ENCODE measurements at regions not wholly inside any gene's neighbourhood (a gene's known extent, or its start where the extent isn't known, plus 50 kb on each side); places are given as distances from the start of the nearest gene placed in this dataset.

DNA sequence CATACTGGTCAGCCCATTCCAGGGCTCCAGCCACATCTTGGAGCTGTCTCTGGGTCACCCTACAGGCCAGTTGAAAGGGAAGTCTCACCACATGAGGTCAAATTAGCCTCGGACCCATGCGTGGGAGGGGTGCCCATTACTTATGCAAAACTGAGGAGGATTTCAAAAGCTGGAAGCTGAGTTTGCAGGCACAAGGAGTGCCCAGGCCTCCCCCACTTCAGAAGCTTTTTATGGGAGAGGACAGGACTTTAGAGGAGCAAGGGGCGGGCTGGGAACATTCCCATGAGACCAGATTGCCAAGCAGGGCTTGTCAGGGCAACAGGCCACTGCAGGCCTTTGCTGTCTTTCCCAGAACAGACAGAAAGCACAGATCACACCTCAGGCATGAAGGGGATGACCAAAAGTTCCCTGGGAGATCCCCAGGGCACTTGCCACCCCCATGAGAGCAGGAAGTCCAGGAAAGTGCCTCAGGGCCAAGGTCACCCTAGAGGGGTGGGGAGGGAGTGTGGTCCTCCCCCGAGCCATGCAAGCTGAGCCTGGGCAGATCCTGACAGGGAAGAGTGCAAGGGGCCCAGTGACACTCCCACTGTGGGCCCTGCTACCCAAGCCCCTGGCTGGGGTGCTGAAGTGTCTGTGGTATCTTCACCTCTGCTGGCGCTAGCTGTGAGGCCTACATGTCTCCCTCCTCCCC is 267.7 kb downstream of the BCL11A start:
- TF ChIP-seq POLR2AphosphoS5 (IDR thresholded peaks at IDR 0.05; ENCODE audit: low read depth, low read length) = no peak
- TF ChIP-seq CTCF (IDR thresholded peaks at IDR 0.05) = no peak
- TF ChIP-seq SIN3A (IDR thresholded peaks at IDR 0.05; ENCODE audit: borderline replicate concordance, insufficient read depth, low read depth, low read length) = no peak
- no peak for TF ChIP-seq TCF7L2 (IDR thresholded peaks at IDR 0.05; ENCODE audit: low read depth, low read length)
- TF ChIP-seq, protein P1, sequence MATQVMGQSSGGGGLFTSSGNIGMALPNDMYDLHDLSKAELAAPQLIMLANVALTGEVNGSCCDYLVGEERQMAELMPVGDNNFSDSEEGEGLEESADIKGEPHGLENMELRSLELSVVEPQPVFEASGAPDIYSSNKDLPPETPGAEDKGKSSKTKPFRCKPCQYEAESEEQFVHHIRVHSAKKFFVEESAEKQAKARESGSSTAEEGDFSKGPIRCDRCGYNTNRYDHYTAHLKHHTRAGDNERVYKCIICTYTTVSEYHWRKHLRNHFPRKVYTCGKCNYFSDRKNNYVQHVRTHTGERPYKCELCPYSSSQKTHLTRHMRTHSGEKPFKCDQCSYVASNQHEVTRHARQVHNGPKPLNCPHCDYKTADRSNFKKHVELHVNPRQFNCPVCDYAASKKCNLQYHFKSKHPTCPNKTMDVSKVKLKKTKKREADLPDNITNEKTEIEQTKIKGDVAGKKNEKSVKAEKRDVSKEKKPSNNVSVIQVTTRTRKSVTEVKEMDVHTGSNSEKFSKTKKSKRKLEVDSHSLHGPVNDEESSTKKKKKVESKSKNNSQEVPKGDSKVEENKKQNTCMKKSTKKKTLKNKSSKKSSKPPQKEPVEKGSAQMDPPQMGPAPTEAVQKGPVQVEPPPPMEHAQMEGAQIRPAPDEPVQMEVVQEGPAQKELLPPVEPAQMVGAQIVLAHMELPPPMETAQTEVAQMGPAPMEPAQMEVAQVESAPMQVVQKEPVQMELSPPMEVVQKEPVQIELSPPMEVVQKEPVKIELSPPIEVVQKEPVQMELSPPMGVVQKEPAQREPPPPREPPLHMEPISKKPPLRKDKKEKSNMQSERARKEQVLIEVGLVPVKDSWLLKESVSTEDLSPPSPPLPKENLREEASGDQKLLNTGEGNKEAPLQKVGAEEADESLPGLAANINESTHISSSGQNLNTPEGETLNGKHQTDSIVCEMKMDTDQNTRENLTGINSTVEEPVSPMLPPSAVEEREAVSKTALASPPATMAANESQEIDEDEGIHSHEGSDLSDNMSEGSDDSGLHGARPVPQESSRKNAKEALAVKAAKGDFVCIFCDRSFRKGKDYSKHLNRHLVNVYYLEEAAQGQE (IDR thresholded peaks at IDR 0.05; ENCODE audit: insufficient read depth in 1 of 2, low read depth in 2 of 2, low read length in 1 of 2) = no peak
